ENCODE measurements at regions not wholly inside any gene's neighbourhood (a gene's known extent, or its start where the extent isn't known, plus 50 kb on each side); places are given as distances from the start of the nearest gene placed in this dataset.

- no peak for DNase-seq (ENCODE audit: low spot score)
- in situ Hi-C loops (cut with MboI; ENCODE audit: low sequenced_read_pairs, unreplicated experiment): no loop called here
- no peak for TF ChIP-seq CTCF (IDR thresholded peaks at IDR 0.05; ENCODE audit: borderline replicate concordance, control extremely low read depth, extremely low read depth, insufficient read depth, missing control alignments)
Measured at GRCh38 chr4:143273160-143273917, 63.3 kb upstream of the GAB1 start.

GRCh38 chr4:143280861-143281260 lies 55.8 kb upstream of the GAB1 start:
- no peak for TF ChIP-seq CTCF (IDR thresholded peaks at IDR 0.05; ENCODE audit: borderline replicate concordance, control extremely low read depth, extremely low read depth, insufficient read depth, missing control alignments)
- DNase-seq (ENCODE audit: low spot score): no peak
- in situ Hi-C loops (cut with MboI; ENCODE audit: low sequenced_read_pairs, unreplicated experiment): no loop called here

GRCh38 chr4:143281507-143282190 lies 55.0 kb upstream of the GAB1 start:
- TF ChIP-seq CTCF (IDR thresholded peaks at IDR 0.05; ENCODE audit: borderline replicate concordance, control extremely low read depth, extremely low read depth, insufficient read depth, missing control alignments): no peak
- peak; percentile 30 for DNase-seq (ENCODE audit: low spot score)
- in situ Hi-C loops (cut with MboI; ENCODE audit: low sequenced_read_pairs, unreplicated experiment): no loop called here

GRCh38 chr4:143282211-143282707 lies 54.4 kb upstream of the GAB1 start:
- no peak for TF ChIP-seq CTCF (IDR thresholded peaks at IDR 0.05; ENCODE audit: borderline replicate concordance, control extremely low read depth, extremely low read depth, insufficient read depth, missing control alignments)
- no peak for DNase-seq (ENCODE audit: low spot score)

GRCh38 chr4:143285696-143286437 lies 50.8 kb upstream of the GAB1 start:
- TF ChIP-seq CTCF (IDR thresholded peaks at IDR 0.05; ENCODE audit: borderline replicate concordance, control extremely low read depth, extremely low read depth, insufficient read depth, missing control alignments): no peak
- in situ Hi-C loops (cut with MboI; ENCODE audit: low sequenced_read_pairs, unreplicated experiment): no loop called here
- no peak for DNase-seq (ENCODE audit: low spot score)

More at GRCh38 chr4:143282211-143282707, 54.4 kb upstream of the GAB1 start:
- in situ Hi-C loops (cut with MboI; ENCODE audit: low sequenced_read_pairs, unreplicated experiment): no loop called here

Data from GM13976 (cell line).